ENCODE measurements at regions not wholly inside any gene's neighbourhood (a gene's known extent, or its start where the extent isn't known, plus 50 kb on each side); places are given as distances from the start of the nearest gene placed in this dataset.

- no peak overlapping the region for H2AFZ ChIP-seq (ENCODE audit: low read depth, low read length)
- H3K27ac ChIP-seq (ENCODE audit: low read depth, low read length): no peak overlapping the region
- peaks cover 4% of the 10 kb centered on the region for H3K9me3 ChIP-seq (ENCODE audit: insufficient read depth, low read depth, low read length)
- H3K4me3 ChIP-seq (ENCODE audit: insufficient read depth, low read depth, low read length): no peak overlapping the region
- DNase-seq (ENCODE audit: low read depth): no peak
- no peak for TF ChIP-seq CTCF (IDR thresholded peaks at IDR 0.05; ENCODE audit: insufficient read depth, low read depth, low read length)
- no peak for TF ChIP-seq EZH2 (IDR thresholded peaks at IDR 0.05; ENCODE audit: insufficient read depth, low read length)
- H3K4me2 ChIP-seq (ENCODE audit: low read length): no peak overlapping the region
- Mint-ChIP-seq H3K36me3 (ENCODE audit: low read depth, unreplicated experiment) (no peaks in the 10 kb centered on the region), H3K9me3 (ENCODE audit: unreplicated experiment) (no peaks in the 10 kb centered on the region), H3K4me1 (ENCODE audit: low read depth, unreplicated experiment) (no peaks in the 10 kb centered on the region), H3K27me3 (ENCODE audit: low read depth, unreplicated experiment) (peaks cover 29% of the 10 kb centered on the region), H3K27ac (ENCODE audit: unreplicated experiment) (no peak overlapping the region), H3K4me3 (ENCODE audit: unreplicated experiment) (no peak overlapping the region)
- H3K4me1 ChIP-seq (ENCODE audit: insufficient read depth, low read length): no peaks in the 10 kb centered on the region
- H4K20me1 ChIP-seq (ENCODE audit: insufficient read depth, low read length): no peaks in the 10 kb centered on the region
- no peaks in the 10 kb centered on the region for H3K36me3 ChIP-seq (ENCODE audit: insufficient read depth, low read length)
- no peak overlapping the region for H3K9ac ChIP-seq (ENCODE audit: low read length)
- H3K79me2 ChIP-seq (ENCODE audit: insufficient read depth, low read length): no peaks in the 10 kb centered on the region
- no peak for FAIRE-seq
- H3K27me3 ChIP-seq (ENCODE audit: insufficient read depth, low read length): no peaks in the 10 kb centered on the region
These were observed 297.1 kb upstream of the IRX4 start for GRCh38 chr5:2179861-2180260.

- no peaks in the 10 kb centered on the region for H4K20me1 ChIP-seq (ENCODE audit: insufficient read depth, low read length)
- peaks cover 29% of the 10 kb centered on the region for H3K27me3 Mint-ChIP-seq (ENCODE audit: low read depth, unreplicated experiment)
- H3K79me2 ChIP-seq (ENCODE audit: insufficient read depth, low read length): no peaks in the 10 kb centered on the region
- no peaks in the 10 kb centered on the region for H3K27me3 ChIP-seq (ENCODE audit: insufficient read depth, low read length)
- H3K36me3 Mint-ChIP-seq (ENCODE audit: low read depth, unreplicated experiment): no peaks in the 10 kb centered on the region
- H3K4me1 ChIP-seq (ENCODE audit: insufficient read depth, low read length): no peaks in the 10 kb centered on the region
- H3K4me3 ChIP-seq (ENCODE audit: insufficient read depth, low read depth, low read length): no peak overlapping the region
- no peaks in the 10 kb centered on the region for H3K36me3 ChIP-seq (ENCODE audit: insufficient read depth, low read length)
- peaks cover 4% of the 10 kb centered on the region for H3K9me3 ChIP-seq (ENCODE audit: insufficient read depth, low read depth, low read length)
- no peak overlapping the region for H3K27ac ChIP-seq (ENCODE audit: low read depth, low read length)
- H3K9me3 Mint-ChIP-seq (ENCODE audit: unreplicated experiment): no peaks in the 10 kb centered on the region
- H3K9ac ChIP-seq (ENCODE audit: low read length): no peak overlapping the region
- H3K4me1 Mint-ChIP-seq (ENCODE audit: low read depth, unreplicated experiment): no peaks in the 10 kb centered on the region
- no peak overlapping the region for H3K4me3 Mint-ChIP-seq (ENCODE audit: unreplicated experiment)
- TF ChIP-seq EZH2 (IDR thresholded peaks at IDR 0.05; ENCODE audit: insufficient read depth, low read length): no peak
- TF ChIP-seq CTCF (IDR thresholded peaks at IDR 0.05; ENCODE audit: insufficient read depth, low read depth, low read length): no peak
- no peak overlapping the region for H3K27ac Mint-ChIP-seq (ENCODE audit: unreplicated experiment)
- H3K4me2 ChIP-seq (ENCODE audit: low read length): no peak overlapping the region
- no peak for FAIRE-seq
- no peak for DNase-seq (ENCODE audit: low read depth)
- no peak overlapping the region for H2AFZ ChIP-seq (ENCODE audit: low read depth, low read length)
These were observed 295.8 kb upstream of the IRX4 start for GRCh38 chr5:2178528-2178927.

GRCh38 chr5:2178071-2178477 lies 295.3 kb upstream of the IRX4 start:
- DNase-seq (ENCODE audit: low read depth) (no peak), FAIRE-seq (no peak)
- Mint-ChIP-seq H3K36me3 (ENCODE audit: low read depth, unreplicated experiment) (no peaks in the 10 kb centered on the region), H3K27ac (ENCODE audit: unreplicated experiment) (no peak overlapping the region), H3K27me3 (ENCODE audit: low read depth, unreplicated experiment) (peaks cover 34% of the 10 kb centered on the region), H3K4me3 (ENCODE audit: unreplicated experiment) (no peak overlapping the region), H3K4me1 (ENCODE audit: low read depth, unreplicated experiment) (no peaks in the 10 kb centered on the region), H3K9me3 (ENCODE audit: unreplicated experiment) (no peaks in the 10 kb centered on the region)
- Histone ChIP-seq H3K4me2 (ENCODE audit: low read length) (no peak overlapping the region), H3K27ac (ENCODE audit: low read depth, low read length) (no peak overlapping the region), H3K9me3 (ENCODE audit: insufficient read depth, low read depth, low read length) (peaks cover 4% of the 10 kb centered on the region), H3K4me1 (ENCODE audit: insufficient read depth, low read length) (no peaks in the 10 kb centered on the region), H3K27me3 (ENCODE audit: insufficient read depth, low read length) (no peaks in the 10 kb centered on the region), H3K36me3 (ENCODE audit: insufficient read depth, low read length) (no peaks in the 10 kb centered on the region), H3K79me2 (ENCODE audit: insufficient read depth, low read length) (no peaks in the 10 kb centered on the region), H2AFZ (ENCODE audit: low read depth, low read length) (no peak overlapping the region), H3K4me3 (ENCODE audit: insufficient read depth, low read depth, low read length) (no peak overlapping the region), H3K9ac (ENCODE audit: low read length) (no peak overlapping the region), H4K20me1 (ENCODE audit: insufficient read depth, low read length) (no peaks in the 10 kb centered on the region)
- TF ChIP-seq CTCF (IDR thresholded peaks at IDR 0.05; ENCODE audit: insufficient read depth, low read depth, low read length) (no peak), EZH2 (IDR thresholded peaks at IDR 0.05; ENCODE audit: insufficient read depth, low read length) (no peak)

All from astrocyte (in vitro differentiated cells and primary cell).